ENCODE measurements at regions not wholly inside any gene's neighbourhood (a gene's known extent, or its start where the extent isn't known, plus 50 kb on each side); places are given as distances from the start of the nearest gene placed in this dataset.

DNA sequence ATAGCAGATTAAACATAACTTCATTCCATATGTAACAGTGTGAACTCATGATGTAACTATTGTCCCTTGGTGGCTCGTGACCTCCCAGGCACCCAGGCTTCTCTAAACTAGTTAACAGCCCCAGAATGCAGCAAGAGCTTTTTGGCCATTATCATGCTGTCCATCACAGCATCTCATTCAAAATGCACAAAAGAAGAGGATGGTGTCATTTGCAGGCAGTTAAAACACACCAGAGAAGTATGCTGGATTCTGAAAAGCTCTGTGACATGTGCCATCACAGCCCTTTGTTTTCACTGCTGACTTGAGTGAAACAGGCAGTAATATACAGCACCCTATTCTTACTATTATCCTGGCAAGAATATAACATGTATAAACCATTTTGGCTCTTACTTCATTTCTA is 117.6 kb upstream of the CHMP2B start:
- TF ChIP-seq, protein P1, sequence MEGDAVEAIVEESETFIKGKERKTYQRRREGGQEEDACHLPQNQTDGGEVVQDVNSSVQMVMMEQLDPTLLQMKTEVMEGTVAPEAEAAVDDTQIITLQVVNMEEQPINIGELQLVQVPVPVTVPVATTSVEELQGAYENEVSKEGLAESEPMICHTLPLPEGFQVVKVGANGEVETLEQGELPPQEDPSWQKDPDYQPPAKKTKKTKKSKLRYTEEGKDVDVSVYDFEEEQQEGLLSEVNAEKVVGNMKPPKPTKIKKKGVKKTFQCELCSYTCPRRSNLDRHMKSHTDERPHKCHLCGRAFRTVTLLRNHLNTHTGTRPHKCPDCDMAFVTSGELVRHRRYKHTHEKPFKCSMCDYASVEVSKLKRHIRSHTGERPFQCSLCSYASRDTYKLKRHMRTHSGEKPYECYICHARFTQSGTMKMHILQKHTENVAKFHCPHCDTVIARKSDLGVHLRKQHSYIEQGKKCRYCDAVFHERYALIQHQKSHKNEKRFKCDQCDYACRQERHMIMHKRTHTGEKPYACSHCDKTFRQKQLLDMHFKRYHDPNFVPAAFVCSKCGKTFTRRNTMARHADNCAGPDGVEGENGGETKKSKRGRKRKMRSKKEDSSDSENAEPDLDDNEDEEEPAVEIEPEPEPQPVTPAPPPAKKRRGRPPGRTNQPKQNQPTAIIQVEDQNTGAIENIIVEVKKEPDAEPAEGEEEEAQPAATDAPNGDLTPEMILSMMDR (IDR thresholded peaks at IDR 0.05) = no peak
- TF ChIP-seq EZH2 (IDR thresholded peaks at IDR 0.05; ENCODE audit: borderline replicate concordance, insufficient read depth, low read depth, low read length, poor library complexity, severe bottlenecking) = no peak
